ENCODE measurements at regions not wholly inside any gene's neighbourhood (a gene's known extent, or its start where the extent isn't known, plus 50 kb on each side); places are given as distances from the start of the nearest gene placed in this dataset.

- peak; percentile 49 for DNase-seq (ENCODE audit: low read depth)
- TF ChIP-seq, protein P1, sequence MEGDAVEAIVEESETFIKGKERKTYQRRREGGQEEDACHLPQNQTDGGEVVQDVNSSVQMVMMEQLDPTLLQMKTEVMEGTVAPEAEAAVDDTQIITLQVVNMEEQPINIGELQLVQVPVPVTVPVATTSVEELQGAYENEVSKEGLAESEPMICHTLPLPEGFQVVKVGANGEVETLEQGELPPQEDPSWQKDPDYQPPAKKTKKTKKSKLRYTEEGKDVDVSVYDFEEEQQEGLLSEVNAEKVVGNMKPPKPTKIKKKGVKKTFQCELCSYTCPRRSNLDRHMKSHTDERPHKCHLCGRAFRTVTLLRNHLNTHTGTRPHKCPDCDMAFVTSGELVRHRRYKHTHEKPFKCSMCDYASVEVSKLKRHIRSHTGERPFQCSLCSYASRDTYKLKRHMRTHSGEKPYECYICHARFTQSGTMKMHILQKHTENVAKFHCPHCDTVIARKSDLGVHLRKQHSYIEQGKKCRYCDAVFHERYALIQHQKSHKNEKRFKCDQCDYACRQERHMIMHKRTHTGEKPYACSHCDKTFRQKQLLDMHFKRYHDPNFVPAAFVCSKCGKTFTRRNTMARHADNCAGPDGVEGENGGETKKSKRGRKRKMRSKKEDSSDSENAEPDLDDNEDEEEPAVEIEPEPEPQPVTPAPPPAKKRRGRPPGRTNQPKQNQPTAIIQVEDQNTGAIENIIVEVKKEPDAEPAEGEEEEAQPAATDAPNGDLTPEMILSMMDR (conservative IDR thresholded peaks at IDR 0.05; ENCODE audit: low read length) = no peak
- H3K4me3 ChIP-seq (ENCODE audit: low read length) = no peak overlapping the region
These were observed 62.7 kb upstream of the KIRREL3 start for GRCh38 chr11:127063241-127063640.

DNA sequence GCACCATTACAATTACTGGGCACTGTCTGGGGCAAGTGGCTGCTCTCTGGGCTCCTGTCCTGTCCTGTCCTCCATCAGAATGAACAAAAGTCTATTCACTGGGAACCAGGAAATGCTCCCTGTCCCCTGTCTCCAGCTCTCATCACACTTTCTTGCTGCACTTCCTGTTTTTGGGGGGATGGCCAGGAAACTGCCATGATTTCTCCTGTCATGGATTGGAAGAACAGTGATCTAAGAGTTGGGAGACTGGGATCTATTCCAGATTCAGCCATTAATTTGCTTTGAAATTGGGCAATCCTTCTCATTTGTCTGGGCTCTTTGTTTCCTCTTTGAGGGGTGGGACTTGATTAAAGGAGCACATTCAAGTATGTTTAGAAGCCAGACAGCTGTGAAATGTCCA is 61.4 kb upstream of the KIRREL3 start:
- no peak overlapping the region for H3K4me3 ChIP-seq (ENCODE audit: low read length)
- TF ChIP-seq, protein P1 (conservative IDR thresholded peaks at IDR 0.05; ENCODE audit: low read length) = no peak
- peak; percentile 34 for DNase-seq (ENCODE audit: low read depth)

DNA sequence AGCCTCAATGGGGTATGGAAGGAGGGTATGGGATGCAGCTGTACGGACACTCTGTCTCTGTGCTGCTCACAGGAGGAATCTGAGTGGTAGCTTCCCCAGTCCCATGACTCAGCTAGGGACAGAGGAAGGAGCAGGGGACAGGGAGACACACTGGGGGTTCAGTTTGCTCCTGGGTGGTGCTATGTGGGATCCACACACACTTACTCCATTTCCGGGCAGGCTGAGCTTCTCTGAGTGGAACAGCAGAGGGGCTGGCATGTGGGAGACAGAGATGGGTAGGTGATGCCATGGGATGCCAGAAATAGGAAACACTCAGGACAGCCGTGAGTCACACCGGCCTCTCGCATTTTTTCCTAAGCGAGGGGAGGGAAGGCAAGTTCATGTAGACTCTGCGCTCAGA is 59.2 kb upstream of the KIRREL3 start:
- TF ChIP-seq, protein P1 (conservative IDR thresholded peaks at IDR 0.05; ENCODE audit: low read length) = no peak
- peak overlapping the region; percentile 8; the same call in 1 of the 2 replicates for H3K4me3 ChIP-seq (ENCODE audit: low read length)
- DNase-seq (ENCODE audit: low read depth) = peak; percentile 68

GRCh38 chr11:127059286-127059685 is 58.7 kb upstream of the KIRREL3 start:
- TF ChIP-seq, protein P1 (conservative IDR thresholded peaks at IDR 0.05; ENCODE audit: low read length) = no peak
- no peak overlapping the region for H3K4me3 ChIP-seq (ENCODE audit: low read length)

GRCh38 chr11:127058524-127058923 is 58.0 kb upstream of the KIRREL3 start:
- TF ChIP-seq, protein P1 (conservative IDR thresholded peaks at IDR 0.05; ENCODE audit: low read length) = no peak
- no peak overlapping the region for H3K4me3 ChIP-seq (ENCODE audit: low read length)
- DNase-seq (ENCODE audit: low read depth) = no peak

More at GRCh38 chr11:127059286-127059685, 58.7 kb upstream of the KIRREL3 start:
- no peak for DNase-seq (ENCODE audit: low read depth)

DNA sequence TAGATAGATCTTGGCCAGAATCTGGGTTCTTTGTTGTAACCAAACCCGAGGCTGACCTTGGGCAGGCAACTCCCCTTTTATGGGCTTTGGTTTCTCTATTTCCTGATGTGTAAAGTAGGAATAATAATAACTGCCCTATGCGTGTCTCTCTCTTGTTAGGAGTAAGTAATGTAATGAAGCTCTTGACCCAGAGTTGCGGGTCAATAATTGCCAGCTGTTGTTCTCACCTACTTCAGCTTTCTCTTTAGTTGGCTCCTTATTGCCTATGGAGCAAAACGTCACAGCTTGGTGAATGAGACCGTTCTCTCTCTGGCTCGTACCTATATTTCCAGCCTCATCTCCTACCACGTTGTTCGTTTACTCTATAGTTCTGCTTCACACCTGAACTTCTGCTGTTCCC is 56.6 kb upstream of the KIRREL3 start:
- H3K4me3 ChIP-seq (ENCODE audit: low read length) = no peak overlapping the region
- TF ChIP-seq, protein P1 (conservative IDR thresholded peaks at IDR 0.05; ENCODE audit: low read length) = no peak
- no peak for DNase-seq (ENCODE audit: low read depth)

GRCh38 chr11:127056338-127056971 is 55.9 kb upstream of the KIRREL3 start:
- H3K4me3 ChIP-seq (ENCODE audit: low read length) = no peak overlapping the region
- TF ChIP-seq, protein P1 (conservative IDR thresholded peaks at IDR 0.05; ENCODE audit: low read length) = no peak
- DNase-seq (ENCODE audit: low read depth) = no peak
